HL-60 (cell line): ENCODE measurements at regions not wholly inside any gene's neighbourhood (a gene's known extent, or its start where the extent isn't known, plus 50 kb on each side); places are given as distances from the start of the nearest gene placed in this dataset.
"Not testable (repeated sequence)": the region's sequence is repeated elsewhere in the genome, so short reads cannot be mapped to it uniquely, and the experiment has no call there.

Experiments used
- CTCF ChIP-seq: IDR thresholded peaks from one replicate; pipeline ENCODE4 v1.5.1; 2011; ENCODE audit warnings: low read length, control low read depth, inconsistent platforms; ENCODE audit not compliant: insufficient read depth
- GABPA ChIP-seq: IDR thresholded peaks from 2 replicates; pipeline ENCODE4 v1.6.1; 2012; ENCODE audit warnings: low read depth
- POLR2AphosphoS5 ChIP-seq: IDR thresholded peaks from 2 replicates; pipeline ENCODE4 v1.6.1; 2012; ENCODE audit warnings: low read depth
- SPI1 ChIP-seq: IDR thresholded peaks from 2 replicates; pipeline ENCODE4 v1.6.1; 2012; ENCODE audit warnings: low read depth, mild to moderate bottlenecking, borderline replicate concordance
- TF ChIP-seq, protein P1 (sequence below): IDR thresholded peaks from 2 replicates; pipeline ENCODE4 v1.6.1; 2012; ENCODE audit warnings: low read depth; ENCODE audit not compliant: insufficient replicate concordance

GRCh38 chr2:131661884-131662535, 134.3 kb downstream of the CCDC74A start:
- not testable (repeated sequence) for TF ChIP-seq CTCF, POLR2AphosphoS5, GABPA, SPI1
- TF ChIP-seq, protein P1, sequence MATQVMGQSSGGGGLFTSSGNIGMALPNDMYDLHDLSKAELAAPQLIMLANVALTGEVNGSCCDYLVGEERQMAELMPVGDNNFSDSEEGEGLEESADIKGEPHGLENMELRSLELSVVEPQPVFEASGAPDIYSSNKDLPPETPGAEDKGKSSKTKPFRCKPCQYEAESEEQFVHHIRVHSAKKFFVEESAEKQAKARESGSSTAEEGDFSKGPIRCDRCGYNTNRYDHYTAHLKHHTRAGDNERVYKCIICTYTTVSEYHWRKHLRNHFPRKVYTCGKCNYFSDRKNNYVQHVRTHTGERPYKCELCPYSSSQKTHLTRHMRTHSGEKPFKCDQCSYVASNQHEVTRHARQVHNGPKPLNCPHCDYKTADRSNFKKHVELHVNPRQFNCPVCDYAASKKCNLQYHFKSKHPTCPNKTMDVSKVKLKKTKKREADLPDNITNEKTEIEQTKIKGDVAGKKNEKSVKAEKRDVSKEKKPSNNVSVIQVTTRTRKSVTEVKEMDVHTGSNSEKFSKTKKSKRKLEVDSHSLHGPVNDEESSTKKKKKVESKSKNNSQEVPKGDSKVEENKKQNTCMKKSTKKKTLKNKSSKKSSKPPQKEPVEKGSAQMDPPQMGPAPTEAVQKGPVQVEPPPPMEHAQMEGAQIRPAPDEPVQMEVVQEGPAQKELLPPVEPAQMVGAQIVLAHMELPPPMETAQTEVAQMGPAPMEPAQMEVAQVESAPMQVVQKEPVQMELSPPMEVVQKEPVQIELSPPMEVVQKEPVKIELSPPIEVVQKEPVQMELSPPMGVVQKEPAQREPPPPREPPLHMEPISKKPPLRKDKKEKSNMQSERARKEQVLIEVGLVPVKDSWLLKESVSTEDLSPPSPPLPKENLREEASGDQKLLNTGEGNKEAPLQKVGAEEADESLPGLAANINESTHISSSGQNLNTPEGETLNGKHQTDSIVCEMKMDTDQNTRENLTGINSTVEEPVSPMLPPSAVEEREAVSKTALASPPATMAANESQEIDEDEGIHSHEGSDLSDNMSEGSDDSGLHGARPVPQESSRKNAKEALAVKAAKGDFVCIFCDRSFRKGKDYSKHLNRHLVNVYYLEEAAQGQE, result not testable (repeated sequence)
